CD14-positive monocyte (primary cell): ENCODE measurements at regions not wholly inside any gene's neighbourhood (a gene's known extent, or its start where the extent isn't known, plus 50 kb on each side); places are given as distances from the start of the nearest gene placed in this dataset.

Experiments
- DNase-seq, 3 donors: peaks; one replicate each; pipeline ENCODE4 v3.0.0-alpha.2; 2011 to 2022
- H2AFZ ChIP-seq: 2 replicates; pipeline ENCODE4 v1.6.0; 2012; ENCODE audit warnings: mild to moderate bottlenecking, low read depth, low read length, inconsistent platforms; ENCODE audit not compliant: insufficient read depth, poor library complexity, severe bottlenecking
- H3K27ac ChIP-seq, 2 donors: 1 replicate in 1 of 2; 2 replicates in 1 of 2; pipeline ENCODE4 v1.5.1; 2012 to 2013; ENCODE audit warnings: low read length in 2 of 2, control low read depth in 1 of 2, inconsistent platforms in 1 of 2, low read depth in 1 of 2, mild to moderate bottlenecking in 1 of 2
- H3K27me3 ChIP-seq, 2 donors: one replicate each; pipeline versions ENCODE4 v1.6.0 to v1.6.1; 2011 to 2013; ENCODE audit warnings: low read length in 2 of 2; ENCODE audit not compliant: control insufficient read depth in 2 of 2, insufficient read depth in 2 of 2
- H3K36me3 ChIP-seq, 2 donors: replicated peaks in 1 of 2; 1 replicate in 1 of 2; 2 replicates in 1 of 2; pipeline versions ENCODE4 v1.5.1 to v1.6.1; 2012 to 2013; ENCODE audit warnings: low read length in 2 of 2, control low read depth in 1 of 2, inconsistent platforms in 1 of 2, mild to moderate bottlenecking in 1 of 2; ENCODE audit not compliant: insufficient read depth in 2 of 2, control insufficient read depth in 1 of 2
- H3K4me1 ChIP-seq, 2 donors: 1 replicate in 1 of 2; 2 replicates in 1 of 2; pipeline versions ENCODE4 v1.5.1 to v1.6.1; 2012 to 2013; ENCODE audit warnings: low read length in 2 of 2, control low read depth in 1 of 2, inconsistent platforms in 1 of 2, mild to moderate bottlenecking in 1 of 2, moderate library complexity in 1 of 2; ENCODE audit not compliant: insufficient read depth in 2 of 2, control insufficient read depth in 1 of 2
- H3K4me2 ChIP-seq: replicated peaks from 2 replicates; pipeline ENCODE3; 2012; ENCODE audit warnings: low read length, moderate library complexity, mild to moderate bottlenecking; ENCODE audit not compliant: poor library complexity, severe bottlenecking; ENCODE audit errors: extremely low read depth
- H3K4me3 ChIP-seq, 3 experiments: fragments of 200-600 bp in 1 of 3; sonication (generic) in 1 of 3; replicated peaks in 1 of 3; 1 replicate in 2 of 3; 2 replicates in 1 of 3; pipeline ENCODE4 v1.5.1; 2011 to 2013; ENCODE audit warnings: low read length in 3 of 3, mild to moderate bottlenecking in 3 of 3, control low read depth in 2 of 3, low read depth in 2 of 3, inconsistent platforms in 1 of 3, moderate library complexity in 1 of 3
- H3K79me2 ChIP-seq: 2 replicates; pipeline ENCODE4 v1.6.0; 2012; ENCODE audit warnings: mild to moderate bottlenecking, control low read depth, inconsistent platforms, low read length, moderate library complexity; ENCODE audit not compliant: insufficient read depth
- H3K9ac ChIP-seq: 2 replicates; pipeline ENCODE4 v1.6.0; 2017; ENCODE audit warnings: low read length, mild to moderate bottlenecking; ENCODE audit not compliant: insufficient read depth, poor library complexity, severe bottlenecking
- H3K9me3 ChIP-seq, 2 donors: replicated peaks in 1 of 2; 1 replicate in 1 of 2; 2 replicates in 1 of 2; pipeline versions ENCODE4 v1.5.1 to v1.6.1; 2012 to 2013; ENCODE audit warnings: low read length in 2 of 2, control low read depth in 1 of 2; ENCODE audit not compliant: control insufficient read depth in 1 of 2, insufficient read depth in 1 of 2
- H4K20me1 ChIP-seq: 2 replicates; pipeline ENCODE4 v1.6.0; 2012; ENCODE audit warnings: mild to moderate bottlenecking, low read length, control low read depth, moderate library complexity; ENCODE audit not compliant: insufficient read depth
- H3K27ac Mint-ChIP-seq, 7 donors: one replicate each; pipeline ENCODE4 v1.8.0; 2020; ENCODE audit warnings: mild to moderate bottlenecking in 7 of 7, mixed read lengths in 7 of 7, moderate library complexity in 6 of 7, inconsistent platforms in 2 of 7
- H3K27me3 Mint-ChIP-seq, 3 donors: one replicate each; pipeline ENCODE4 v1.8.0; 2021 to 2022; ENCODE audit warnings: low read depth in 3 of 3, mild to moderate bottlenecking in 3 of 3, mixed read lengths in 3 of 3, moderate library complexity in 3 of 3, inconsistent platforms in 1 of 3
- H3K36me3 Mint-ChIP-seq, 2 donors: one replicate each; pipeline ENCODE4 v1.8.0; 2020; ENCODE audit warnings: mixed read lengths in 2 of 2, inconsistent platforms in 1 of 2, mild to moderate bottlenecking in 1 of 2
- H3K4me1 Mint-ChIP-seq: one replicate; pipeline ENCODE4 v1.8.0; 2020; ENCODE audit warnings: mild to moderate bottlenecking, mixed read lengths
- H3K4me3 Mint-ChIP-seq, 2 donors: one replicate each; pipeline ENCODE4 v1.8.0; 2020; ENCODE audit warnings: mild to moderate bottlenecking in 2 of 2, mixed read lengths in 2 of 2, moderate library complexity in 1 of 2
- H3K9me3 Mint-ChIP-seq, 7 donors: one replicate each; pipeline ENCODE4 v1.8.0; 2020 to 2022; ENCODE audit warnings: mixed read lengths in 7 of 7, mild to moderate bottlenecking in 6 of 7, moderate library complexity in 6 of 7, inconsistent platforms in 2 of 7
- CTCF ChIP-seq: fragments of 200-600 bp; IDR thresholded peaks from one replicate; pipeline ENCODE4 v1.8.0; 2022; ENCODE audit warnings: antibody characterized with exemption, mild to moderate bottlenecking
- WGBS: methylation state at CpG from one replicate; pipeline ENCODE4 v1.1.5; 2013; ENCODE audit warnings: missing lambda C conversion rate; ENCODE audit not compliant: insufficient coverage; 5-methylcytosine and 5-hydroxymethylcytosine counted together
- intact Hi-C, 2 donors: fragments of 100-400 bp; cut with micrococcal nuclease; formaldehyde crosslinking; loops; one replicate each; pipeline versions ENCODE4 v1.15.0 to v1.15.1; 2023

GRCh38 chr9:101877439-101877838 lies 139.0 kb upstream of the GRIN3A start:
- no peak overlapping the region for H2AFZ ChIP-seq
- TF ChIP-seq CTCF, result no peak
- no peak overlapping the region for H3K27ac ChIP-seq
- H3K9ac ChIP-seq, result no peak overlapping the region
- H3K9me3 ChIP-seq, result no peaks in the 10 kb centered on the region
- peaks cover 0 to 3% (median 0%) of the 10 kb centered on the region in 7 donors for H3K9me3 Mint-ChIP-seq
- intact Hi-C loops, result no loop called here
- no CpG with 5 or more reads among the region's 1 CpG for WGBS
- no peak for DNase-seq
- H3K36me3 ChIP-seq, result no peaks in the 10 kb centered on the region
- H3K4me1 ChIP-seq, result no peaks in the 10 kb centered on the region
- H3K4me1 Mint-ChIP-seq, result no peaks in the 10 kb centered on the region
- no peak overlapping the region for H3K4me3 Mint-ChIP-seq
- H3K27ac Mint-ChIP-seq, result no peak overlapping the region
- no peaks in the 10 kb centered on the region for H3K79me2 ChIP-seq
- H3K36me3 Mint-ChIP-seq, result no peaks in the 10 kb centered on the region
- no peaks in the 10 kb centered on the region for H4K20me1 ChIP-seq
- H3K4me3 ChIP-seq, result no peak overlapping the region
- no peak overlapping the region for H3K4me2 ChIP-seq
- peaks cover 0 to 1% (median 0%) of the 10 kb centered on the region in 3 donors for H3K27me3 Mint-ChIP-seq
- H3K27me3 ChIP-seq, result no peaks in the 10 kb centered on the region

GRCh38 chr9:101861472-101861871 lies 123.0 kb upstream of the GRIN3A start:
- Histone ChIP-seq H4K20me1 (no peaks in the 10 kb centered on the region), H3K9ac (no peak overlapping the region), H3K9me3 (no peaks in the 10 kb centered on the region), H3K27ac (no peak overlapping the region), H3K27me3 (no peaks in the 10 kb centered on the region), H2AFZ (no peak overlapping the region), H3K36me3 (no peaks in the 10 kb centered on the region), H3K4me2 (no peak overlapping the region), H3K4me1 (no peaks in the 10 kb centered on the region), H3K4me3 (no peak overlapping the region), H3K79me2 (no peaks in the 10 kb centered on the region)
- intact Hi-C loops, result no loop called here
- no peak overlapping the region for H3K4me3 Mint-ChIP-seq
- no peaks in the 10 kb centered on the region for H3K36me3 Mint-ChIP-seq
- peaks cover 0 to 8% (median 0%) of the 10 kb centered on the region in 7 donors for H3K9me3 Mint-ChIP-seq
- peaks cover 0 to 2% (median 0%) of the 10 kb centered on the region in 3 donors for H3K27me3 Mint-ChIP-seq
- H3K27ac Mint-ChIP-seq, result no peak overlapping the region
- H3K4me1 Mint-ChIP-seq, result no peaks in the 10 kb centered on the region
- TF ChIP-seq CTCF, result no peak
- DNase-seq, result no peak
- WGBS, result no CpG with 5 or more reads among the region's 2 CpGs
